ENCODE measurements at regions not wholly inside any gene's neighbourhood (a gene's known extent, or its start where the extent isn't known, plus 50 kb on each side); places are given as distances from the start of the nearest gene placed in this dataset.
A peak's percentile ranks its signal among the peaks of the same experiment; 100 is the strongest.

DNA sequence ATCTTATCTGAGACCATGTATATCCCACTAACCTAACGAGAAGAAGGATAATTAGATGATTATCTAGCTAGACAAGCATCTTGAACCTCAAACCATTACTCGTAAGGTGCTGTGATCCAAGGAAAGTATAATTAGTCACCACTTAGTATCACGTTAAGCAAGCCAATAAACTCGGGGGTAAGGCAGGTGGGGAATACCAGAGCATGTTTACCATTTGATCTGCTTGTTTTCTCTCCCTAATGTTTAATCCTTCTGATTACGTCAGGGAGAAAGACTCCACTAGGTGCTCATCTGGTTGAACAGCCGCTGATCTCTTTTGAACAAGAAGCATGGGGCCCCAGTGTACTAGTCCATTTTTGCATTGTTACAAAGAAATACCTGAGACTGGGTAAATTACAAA is 69.9 kb upstream of the SLC1A1 start:
- H3K4me3 ChIP-seq (ENCODE audit: low read depth, low read length): no peak overlapping the region
- H3K9me3 Mint-ChIP-seq (ENCODE audit: unreplicated experiment): no peaks in the 10 kb centered on the region
- H3K27me3 ChIP-seq (replicated peaks; ENCODE audit: control insufficient read depth, insufficient read depth, low read length): no peaks in the 10 kb centered on the region
- TF ChIP-seq, protein P1, sequence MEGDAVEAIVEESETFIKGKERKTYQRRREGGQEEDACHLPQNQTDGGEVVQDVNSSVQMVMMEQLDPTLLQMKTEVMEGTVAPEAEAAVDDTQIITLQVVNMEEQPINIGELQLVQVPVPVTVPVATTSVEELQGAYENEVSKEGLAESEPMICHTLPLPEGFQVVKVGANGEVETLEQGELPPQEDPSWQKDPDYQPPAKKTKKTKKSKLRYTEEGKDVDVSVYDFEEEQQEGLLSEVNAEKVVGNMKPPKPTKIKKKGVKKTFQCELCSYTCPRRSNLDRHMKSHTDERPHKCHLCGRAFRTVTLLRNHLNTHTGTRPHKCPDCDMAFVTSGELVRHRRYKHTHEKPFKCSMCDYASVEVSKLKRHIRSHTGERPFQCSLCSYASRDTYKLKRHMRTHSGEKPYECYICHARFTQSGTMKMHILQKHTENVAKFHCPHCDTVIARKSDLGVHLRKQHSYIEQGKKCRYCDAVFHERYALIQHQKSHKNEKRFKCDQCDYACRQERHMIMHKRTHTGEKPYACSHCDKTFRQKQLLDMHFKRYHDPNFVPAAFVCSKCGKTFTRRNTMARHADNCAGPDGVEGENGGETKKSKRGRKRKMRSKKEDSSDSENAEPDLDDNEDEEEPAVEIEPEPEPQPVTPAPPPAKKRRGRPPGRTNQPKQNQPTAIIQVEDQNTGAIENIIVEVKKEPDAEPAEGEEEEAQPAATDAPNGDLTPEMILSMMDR (IDR thresholded peaks at IDR 0.05; ENCODE audit: insufficient read depth in 1 of 2, low read depth in 1 of 2, low read length in 1 of 2, severe bottlenecking in 1 of 2, unreplicated experiment in 1 of 2): no peak
- no TSS peak for BruUV-seq (replicated peaks)
- no peaks in the 10 kb centered on the region for H3K36me3 Mint-ChIP-seq (ENCODE audit: insufficient read depth, unreplicated experiment)
- H3K4me1 ChIP-seq: peaks cover 55% of the 10 kb centered on the region
- H3K36me3 ChIP-seq (ENCODE audit: control insufficient read depth, insufficient read depth, low read length): no peaks in the 10 kb centered on the region
- intact Hi-C loops (cut with micrococcal nuclease; ENCODE audit: unreplicated experiment): no loop called here
- ChIA-PET POLR2A (no interaction called here), CTCF (no interaction called here)
- no peak overlapping the region for H3K4me3 Mint-ChIP-seq (ENCODE audit: unreplicated experiment)
- H3K27ac Mint-ChIP-seq (ENCODE audit: unreplicated experiment): no peak overlapping the region
- DNase-seq: no peak
- H3K27me3 Mint-ChIP-seq (ENCODE audit: insufficient read depth, unreplicated experiment): no peaks in the 10 kb centered on the region
- H3K4me1 Mint-ChIP-seq (ENCODE audit: low read depth, unreplicated experiment): peaks cover 26% of the 10 kb centered on the region
- H3K9me3 ChIP-seq: no peaks in the 10 kb centered on the region

DNA sequence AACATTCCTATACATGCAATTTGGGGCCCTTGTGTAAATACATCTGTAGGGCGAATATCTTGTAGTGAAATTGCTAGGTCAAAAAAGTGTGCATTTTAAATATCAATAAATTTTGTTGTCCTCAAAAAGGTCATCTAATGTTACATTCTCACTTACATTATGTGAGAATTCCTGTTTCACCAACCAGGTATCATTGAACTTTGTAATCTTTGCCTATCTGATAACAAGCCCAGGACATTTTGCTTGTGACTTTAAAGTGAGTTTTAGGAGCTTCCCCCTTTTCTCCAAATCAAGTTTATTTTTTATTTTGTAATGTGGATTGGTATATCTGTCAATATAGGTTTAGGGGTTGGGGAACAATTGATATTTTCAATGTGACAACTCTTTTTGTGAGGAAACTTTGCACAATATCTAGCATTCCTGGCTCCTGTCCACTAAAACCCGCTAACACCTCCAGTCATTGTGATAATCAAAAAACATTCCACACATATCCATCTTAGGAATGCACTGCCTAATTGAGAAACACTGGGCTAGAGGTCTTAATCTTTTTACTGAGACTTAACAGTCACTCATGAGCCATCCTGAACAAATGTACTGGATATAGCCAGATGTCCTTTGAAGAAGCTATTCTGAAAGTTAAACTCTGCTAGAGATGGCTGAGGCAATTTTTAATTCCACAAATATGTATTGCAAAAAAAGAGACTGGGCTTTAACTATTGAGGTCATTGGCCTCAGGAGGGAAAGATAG is 72.5 kb upstream of the SLC1A1 start:
- H3K9me3 Mint-ChIP-seq (ENCODE audit: unreplicated experiment): no peaks in the 10 kb centered on the region
- H3K27me3 Mint-ChIP-seq (ENCODE audit: insufficient read depth, unreplicated experiment): no peaks in the 10 kb centered on the region
- no peaks in the 10 kb centered on the region for H3K36me3 Mint-ChIP-seq (ENCODE audit: insufficient read depth, unreplicated experiment)
- DNase-seq: peak in 1 of 2 experiments; percentile 49
- peaks cover 42% of the 10 kb centered on the region for H3K4me1 Mint-ChIP-seq (ENCODE audit: low read depth, unreplicated experiment)
- peak overlapping the region; percentile 74 for H3K27ac Mint-ChIP-seq (ENCODE audit: unreplicated experiment)
- H3K4me3 Mint-ChIP-seq (ENCODE audit: unreplicated experiment): peak overlapping the region; percentile 59
- no peaks in the 10 kb centered on the region for H3K36me3 ChIP-seq (ENCODE audit: control insufficient read depth, insufficient read depth, low read length)
- no peaks in the 10 kb centered on the region for H3K9me3 ChIP-seq
- ChIA-PET CTCF (no interaction called here), POLR2A (no interaction called here)
- no peak overlapping the region for H3K4me3 ChIP-seq (ENCODE audit: low read depth, low read length)
- H3K27me3 ChIP-seq (replicated peaks; ENCODE audit: control insufficient read depth, insufficient read depth, low read length): no peaks in the 10 kb centered on the region
- peaks cover 60% of the 10 kb centered on the region for H3K4me1 ChIP-seq
- BruUV-seq (replicated peaks): no TSS peak
- intact Hi-C loops (cut with micrococcal nuclease; ENCODE audit: unreplicated experiment): loop anchor here (1.0 kb wide), 2 partner anchors 69 to 91 kb away; no protein-coding TSS in a partner anchor
- TF ChIP-seq, protein P1 (IDR thresholded peaks at IDR 0.05; ENCODE audit: insufficient read depth in 1 of 2, low read depth in 1 of 2, low read length in 1 of 2, severe bottlenecking in 1 of 2, unreplicated experiment in 1 of 2): no peak

DNA sequence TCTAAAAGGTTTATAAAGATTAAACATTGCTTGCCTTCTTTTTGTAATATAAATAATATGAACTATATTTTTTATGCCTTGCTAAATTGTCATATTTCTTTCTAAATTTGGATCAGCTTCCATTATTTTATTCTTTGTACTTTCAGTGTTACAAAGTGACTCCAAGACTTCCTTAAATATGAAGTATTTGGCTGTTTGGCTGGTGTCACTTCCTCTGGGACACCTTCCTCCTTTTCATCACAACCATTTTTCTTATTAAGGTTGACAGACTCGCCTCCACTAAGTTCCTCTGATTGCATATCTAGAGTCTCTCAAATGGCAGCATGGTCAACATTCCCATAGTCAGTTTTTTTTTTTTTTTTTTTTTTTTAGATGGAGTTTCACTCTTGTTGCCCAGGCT is 73.8 kb upstream of the SLC1A1 start:
- peaks cover 35% of the 10 kb centered on the region for H3K4me1 Mint-ChIP-seq (ENCODE audit: low read depth, unreplicated experiment)

More for the DNA sequence above, 73.8 kb upstream of the SLC1A1 start:
- POLR2A ChIA-PET: no interaction called here
- CTCF ChIA-PET: no interaction called here
- Histone ChIP-seq H3K36me3 (ENCODE audit: control insufficient read depth, insufficient read depth, low read length) (no peaks in the 10 kb centered on the region), H3K27me3 (replicated peaks; ENCODE audit: control insufficient read depth, insufficient read depth, low read length) (no peaks in the 10 kb centered on the region), H3K4me3 (ENCODE audit: low read depth, low read length) (no peak overlapping the region), H3K9me3 (no peaks in the 10 kb centered on the region), H3K4me1 (peaks cover 51% of the 10 kb centered on the region)
- no TSS peak for BruUV-seq (replicated peaks)
- DNase-seq: no peak
- no peaks in the 10 kb centered on the region for H3K36me3 Mint-ChIP-seq (ENCODE audit: insufficient read depth, unreplicated experiment)
- no peaks in the 10 kb centered on the region for H3K27me3 Mint-ChIP-seq (ENCODE audit: insufficient read depth, unreplicated experiment)
- H3K4me3 Mint-ChIP-seq (ENCODE audit: unreplicated experiment): no peak overlapping the region
- H3K27ac Mint-ChIP-seq (ENCODE audit: unreplicated experiment): no peak overlapping the region
- intact Hi-C loops (cut with micrococcal nuclease; ENCODE audit: unreplicated experiment): no loop called here
- no peaks in the 10 kb centered on the region for H3K9me3 Mint-ChIP-seq (ENCODE audit: unreplicated experiment)
- TF ChIP-seq, protein P1 (IDR thresholded peaks at IDR 0.05; ENCODE audit: insufficient read depth in 1 of 2, low read depth in 1 of 2, low read length in 1 of 2, severe bottlenecking in 1 of 2, unreplicated experiment in 1 of 2): no peak

All from Caco-2 (cell line).